ENCODE measurements at regions not wholly inside any gene's neighbourhood (a gene's known extent, or its start where the extent isn't known, plus 50 kb on each side); places are given as distances from the start of the nearest gene placed in this dataset.
"Not testable (repeated sequence)": the region's sequence is repeated elsewhere in the genome, so short reads cannot be mapped to it uniquely, and the experiment has no call there.

- no peaks in the 10 kb centered on the region for H3K36me3 Mint-ChIP-seq (ENCODE audit: low read depth)
- DNase-seq (ENCODE audit: low spot score) = no peak
- H3K4me1 Mint-ChIP-seq (ENCODE audit: low read depth) = peaks cover 19% of the 10 kb centered on the region
- H3K27ac Mint-ChIP-seq = no peak overlapping the region
- no peaks in the 10 kb centered on the region for H3K9me3 Mint-ChIP-seq
- peaks cover 11% of the 10 kb centered on the region for H3K27me3 Mint-ChIP-seq (ENCODE audit: low read depth)
- no peak overlapping the region for H3K4me3 Mint-ChIP-seq
Observed at GRCh38 chr6:170150590-170150945, 140.3 kb downstream of the DLL1 start.

DNA sequence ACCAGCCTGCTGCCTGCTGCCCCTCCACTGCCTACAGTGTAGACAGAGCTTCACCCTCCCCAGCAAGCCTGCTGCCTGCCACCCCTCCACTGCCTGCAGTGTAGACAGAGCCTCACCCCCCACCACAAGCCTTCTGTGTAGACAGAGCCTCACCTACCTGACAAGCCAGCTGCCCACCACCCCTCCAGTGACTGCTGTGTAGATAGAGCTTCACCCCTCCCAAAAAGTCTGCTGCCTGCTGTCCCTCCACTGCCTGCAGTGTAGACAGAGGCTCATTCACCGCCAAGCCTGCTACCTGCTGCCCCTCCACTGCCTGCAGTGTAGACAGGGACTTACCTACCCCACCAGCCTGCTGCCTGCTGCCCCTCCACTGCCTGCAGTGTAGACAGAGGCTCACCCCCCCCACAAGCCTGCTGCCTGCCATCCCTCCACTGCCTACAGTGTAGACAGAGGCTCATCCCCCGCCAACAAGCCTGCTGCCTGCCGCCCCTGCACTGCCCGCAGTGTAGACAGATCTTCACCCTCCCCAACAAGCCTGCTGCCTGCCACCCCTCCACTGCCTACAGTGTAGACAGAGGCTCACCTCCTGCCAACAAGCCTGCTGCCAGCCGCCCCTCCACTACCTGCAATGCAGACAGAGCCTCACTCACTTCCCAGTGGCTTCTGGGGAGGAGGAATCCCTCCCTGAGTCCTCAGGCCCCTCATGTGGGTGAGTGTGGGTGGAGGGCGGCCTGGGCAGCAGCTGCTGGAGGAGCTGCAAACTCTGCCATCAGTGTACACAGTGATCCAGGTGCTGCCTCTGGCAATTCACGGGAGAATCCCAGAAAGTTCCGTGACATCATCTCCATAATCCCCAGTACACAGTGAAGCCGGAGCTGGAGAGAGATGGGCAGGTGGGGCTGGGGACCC, 140.9 kb downstream of the DLL1 start:
- Mint-ChIP-seq H3K4me3 (no peak overlapping the region), H3K36me3 (ENCODE audit: low read depth) (peaks cover under 1% of the 10 kb centered on the region), H3K27me3 (ENCODE audit: low read depth) (peaks cover 11% of the 10 kb centered on the region), H3K27ac (no peak overlapping the region), H3K4me1 (ENCODE audit: low read depth) (peaks cover 21% of the 10 kb centered on the region), H3K9me3 (peaks cover 1% of the 10 kb centered on the region)
- DNase-seq (ENCODE audit: low spot score) = no peak

- peaks cover 3% of the 10 kb centered on the region for H3K36me3 Mint-ChIP-seq (ENCODE audit: low read depth)
- H3K4me3 Mint-ChIP-seq = peak overlapping the region; percentile 80
- no peak for DNase-seq (ENCODE audit: low spot score)
- H3K4me1 Mint-ChIP-seq (ENCODE audit: low read depth) = peaks cover 24% of the 10 kb centered on the region
- no peak overlapping the region for H3K27ac Mint-ChIP-seq
- peaks cover 8% of the 10 kb centered on the region for H3K9me3 Mint-ChIP-seq
- peaks cover 11% of the 10 kb centered on the region for H3K27me3 Mint-ChIP-seq (ENCODE audit: low read depth)
Observed at GRCh38 chr6:170148709-170149470, 142.0 kb downstream of the DLL1 start.

- peak overlapping the region; percentile 81 for H3K27ac Mint-ChIP-seq
- peaks cover 11% of the 10 kb centered on the region for H3K27me3 Mint-ChIP-seq (ENCODE audit: low read depth)
- peaks cover 10% of the 10 kb centered on the region for H3K9me3 Mint-ChIP-seq
- H3K4me1 Mint-ChIP-seq (ENCODE audit: low read depth) = peaks cover 24% of the 10 kb centered on the region
- H3K4me3 Mint-ChIP-seq = peak overlapping the region; percentile 80
- H3K36me3 Mint-ChIP-seq (ENCODE audit: low read depth) = peaks cover 3% of the 10 kb centered on the region
- peak; percentile 25 for DNase-seq (ENCODE audit: low spot score)
Observed at GRCh38 chr6:170147832-170148708, 142.8 kb downstream of the DLL1 start.

GRCh38 chr6:170147056-170147787, 143.7 kb downstream of the DLL1 start:
- no peak for DNase-seq (ENCODE audit: low spot score)
- Mint-ChIP-seq H3K4me3 (peak overlapping the region; percentile 39), H3K4me1 (ENCODE audit: low read depth) (peaks cover 24% of the 10 kb centered on the region), H3K27me3 (ENCODE audit: low read depth) (peaks cover 9% of the 10 kb centered on the region), H3K27ac (peak overlapping the region; percentile 13), H3K36me3 (ENCODE audit: low read depth) (peaks cover 3% of the 10 kb centered on the region), H3K9me3 (peaks cover 15% of the 10 kb centered on the region)

- peaks cover 24% of the 10 kb centered on the region for H3K4me1 Mint-ChIP-seq (ENCODE audit: low read depth)
- peak overlapping the region; percentile 13 for H3K27ac Mint-ChIP-seq
- peaks cover 3% of the 10 kb centered on the region for H3K36me3 Mint-ChIP-seq (ENCODE audit: low read depth)
- H3K27me3 Mint-ChIP-seq (ENCODE audit: low read depth) = peaks cover 4% of the 10 kb centered on the region
- H3K4me3 Mint-ChIP-seq = peak overlapping the region; percentile 39
- H3K9me3 Mint-ChIP-seq = peaks cover 15% of the 10 kb centered on the region
- no peak for DNase-seq (ENCODE audit: low spot score)
Observed at GRCh38 chr6:170146640-170147039, 144.2 kb downstream of the DLL1 start.

DNA sequence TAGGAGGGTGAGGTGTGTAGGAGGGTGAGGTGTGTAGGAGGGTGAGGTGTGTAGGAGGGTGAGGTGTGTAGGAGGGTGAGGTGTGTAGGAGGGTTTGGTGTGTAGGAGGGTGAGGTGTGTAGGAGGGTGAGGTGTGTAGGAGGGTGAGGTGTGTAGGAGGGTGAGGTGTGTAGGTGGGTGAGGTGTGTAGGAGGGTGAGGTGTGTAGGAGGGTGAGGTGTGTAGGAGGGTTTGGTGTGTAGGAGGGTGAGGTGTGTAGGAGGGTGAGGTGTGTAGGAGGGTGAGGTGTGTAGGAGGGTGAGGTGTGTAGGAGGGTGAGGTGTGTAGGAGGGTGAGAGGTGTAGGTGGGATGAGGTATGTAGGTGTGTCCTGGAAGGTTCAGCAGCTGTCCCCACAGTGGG, 144.7 kb downstream of the DLL1 start:
- not testable (repeated sequence) for H3K4me3 Mint-ChIP-seq; H3K27me3 Mint-ChIP-seq (ENCODE audit: low read depth); DNase-seq (ENCODE audit: low spot score); H3K36me3 Mint-ChIP-seq (ENCODE audit: low read depth); H3K27ac Mint-ChIP-seq
- Mint-ChIP-seq H3K9me3 (peaks cover 15% of the 10 kb centered on the region), H3K4me1 (ENCODE audit: low read depth) (peaks cover 24% of the 10 kb centered on the region)

DNA sequence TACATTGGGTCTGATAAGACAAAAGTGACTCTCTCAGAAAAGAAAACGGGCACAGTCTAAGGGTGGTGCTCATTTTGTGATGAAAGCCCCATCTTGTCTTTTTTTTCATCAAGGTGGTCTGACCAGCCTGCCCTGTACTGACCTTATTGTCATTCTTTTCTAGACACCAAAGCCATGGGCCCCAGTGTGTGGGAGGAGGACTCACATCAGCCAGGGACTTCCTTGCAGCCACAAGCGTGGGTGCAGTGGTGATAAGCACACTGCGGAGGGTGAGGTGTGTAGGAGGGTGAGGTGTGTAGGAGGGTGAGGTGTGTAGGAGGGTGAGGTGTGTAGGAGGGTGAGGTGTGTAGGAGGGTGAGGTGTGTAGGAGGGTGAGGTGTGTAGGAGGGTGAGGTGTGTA, 145.2 kb downstream of the DLL1 start:
- not testable (repeated sequence) for H3K36me3 Mint-ChIP-seq (ENCODE audit: low read depth); DNase-seq (ENCODE audit: low spot score); H3K4me3 Mint-ChIP-seq; H3K27me3 Mint-ChIP-seq (ENCODE audit: low read depth); H3K27ac Mint-ChIP-seq
- H3K9me3 Mint-ChIP-seq = peaks cover 15% of the 10 kb centered on the region
- H3K4me1 Mint-ChIP-seq (ENCODE audit: low read depth) = peaks cover 24% of the 10 kb centered on the region

DNA sequence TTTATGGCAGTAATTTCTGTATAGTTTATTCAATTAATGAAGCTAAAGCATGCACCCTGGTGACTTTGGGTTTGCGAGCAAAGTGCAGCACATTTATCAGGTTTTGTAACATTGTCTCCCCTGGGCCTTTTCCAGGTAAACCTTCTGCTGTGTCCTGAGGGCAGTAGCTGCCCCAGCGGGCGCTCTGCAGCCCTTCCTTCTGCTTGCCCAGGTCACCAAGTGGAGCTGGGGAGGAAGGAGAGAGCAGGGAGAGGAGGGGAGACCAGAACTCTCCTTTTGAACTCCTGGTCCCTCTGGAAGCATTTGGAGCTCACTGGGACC, 145.6 kb downstream of the DLL1 start:
- Mint-ChIP-seq H3K4me3 (no peak overlapping the region), H3K27me3 (ENCODE audit: low read depth) (peaks cover 2% of the 10 kb centered on the region), H3K4me1 (ENCODE audit: low read depth) (peaks cover 24% of the 10 kb centered on the region)

GRCh38 chr6:170144571-170145271, 146.2 kb downstream of the DLL1 start:
- no peak overlapping the region for H3K27ac Mint-ChIP-seq
- no peak for DNase-seq (ENCODE audit: low spot score)
- peaks cover 15% of the 10 kb centered on the region for H3K9me3 Mint-ChIP-seq
- H3K27me3 Mint-ChIP-seq (ENCODE audit: low read depth) = peaks cover 2% of the 10 kb centered on the region
- no peak overlapping the region for H3K4me3 Mint-ChIP-seq
- H3K4me1 Mint-ChIP-seq (ENCODE audit: low read depth) = peaks cover 24% of the 10 kb centered on the region
- H3K36me3 Mint-ChIP-seq (ENCODE audit: low read depth) = peaks cover 3% of the 10 kb centered on the region

More for the DNA sequence above, 145.6 kb downstream of the DLL1 start:
- Mint-ChIP-seq H3K36me3 (ENCODE audit: low read depth) (peaks cover 3% of the 10 kb centered on the region), H3K9me3 (peaks cover 15% of the 10 kb centered on the region), H3K27ac (no peak overlapping the region)
- no peak for DNase-seq (ENCODE audit: low spot score)

- H3K9me3 Mint-ChIP-seq = peaks cover 15% of the 10 kb centered on the region
- H3K27ac Mint-ChIP-seq = no peak overlapping the region
- H3K27me3 Mint-ChIP-seq (ENCODE audit: low read depth) = peaks cover 2% of the 10 kb centered on the region
- no peak for DNase-seq (ENCODE audit: low spot score)
- peaks cover 18% of the 10 kb centered on the region for H3K4me1 Mint-ChIP-seq (ENCODE audit: low read depth)
- H3K4me3 Mint-ChIP-seq = no peak overlapping the region
- H3K36me3 Mint-ChIP-seq (ENCODE audit: low read depth) = peaks cover 3% of the 10 kb centered on the region
Observed at GRCh38 chr6:170143401-170144150, 147.3 kb downstream of the DLL1 start.

GRCh38 chr6:170142559-170142958, 148.3 kb downstream of the DLL1 start:
- no peaks in the 10 kb centered on the region for H3K27me3 Mint-ChIP-seq (ENCODE audit: low read depth)
- H3K9me3 Mint-ChIP-seq = peaks cover 15% of the 10 kb centered on the region
- H3K4me3 Mint-ChIP-seq = no peak overlapping the region
- no peak overlapping the region for H3K27ac Mint-ChIP-seq
- peaks cover 9% of the 10 kb centered on the region for H3K4me1 Mint-ChIP-seq (ENCODE audit: low read depth)
- no peak for DNase-seq (ENCODE audit: low spot score)
- H3K36me3 Mint-ChIP-seq (ENCODE audit: low read depth) = peaks cover 3% of the 10 kb centered on the region

All from T-helper 2 cell treated with Interferon-gamma antibody and Interleukin-4, amounts not matched to agents 5 μg/mL and 100 μg/mL, for 36 hours (primary cell).